VCaP (cell line): ENCODE measurements at regions not wholly inside any gene's neighbourhood (a gene's known extent, or its start where the extent isn't known, plus 50 kb on each side); places are given as distances from the start of the nearest gene placed in this dataset.

Source experiments
- H3K27ac ChIP-seq: fragments of 450-650 bp; 2 replicates; pipeline ENCODE4 v1.5.1; 2017
- TF ChIP-seq, protein P1 (sequence below): fragments of 450-650 bp; conservative IDR thresholded peaks from 2 replicates; pipeline ENCODE4 v1.5.1; 2017; ENCODE audit warnings: mild to moderate bottlenecking, moderate library complexity

DNA sequence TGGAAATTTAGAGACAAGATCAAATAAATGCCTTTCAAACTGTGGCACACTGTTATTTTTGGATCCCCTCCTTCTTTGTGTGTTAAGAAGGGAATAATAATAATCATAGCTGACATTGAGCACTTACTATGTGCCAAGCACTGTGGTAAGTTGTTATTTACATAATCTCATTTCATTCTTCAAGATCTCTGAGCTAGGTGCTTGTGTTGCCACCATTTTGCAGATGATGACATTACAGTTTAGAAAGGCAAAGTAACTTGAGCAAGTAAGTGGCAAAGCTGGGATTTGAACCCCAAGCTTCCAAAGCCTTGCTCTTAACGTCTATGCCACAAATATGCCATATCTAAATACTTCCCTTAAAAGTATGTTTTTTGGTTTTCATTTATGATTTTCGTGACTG lies 121.8 kb upstream of the TMEM161B start:
- TF ChIP-seq, protein P1, sequence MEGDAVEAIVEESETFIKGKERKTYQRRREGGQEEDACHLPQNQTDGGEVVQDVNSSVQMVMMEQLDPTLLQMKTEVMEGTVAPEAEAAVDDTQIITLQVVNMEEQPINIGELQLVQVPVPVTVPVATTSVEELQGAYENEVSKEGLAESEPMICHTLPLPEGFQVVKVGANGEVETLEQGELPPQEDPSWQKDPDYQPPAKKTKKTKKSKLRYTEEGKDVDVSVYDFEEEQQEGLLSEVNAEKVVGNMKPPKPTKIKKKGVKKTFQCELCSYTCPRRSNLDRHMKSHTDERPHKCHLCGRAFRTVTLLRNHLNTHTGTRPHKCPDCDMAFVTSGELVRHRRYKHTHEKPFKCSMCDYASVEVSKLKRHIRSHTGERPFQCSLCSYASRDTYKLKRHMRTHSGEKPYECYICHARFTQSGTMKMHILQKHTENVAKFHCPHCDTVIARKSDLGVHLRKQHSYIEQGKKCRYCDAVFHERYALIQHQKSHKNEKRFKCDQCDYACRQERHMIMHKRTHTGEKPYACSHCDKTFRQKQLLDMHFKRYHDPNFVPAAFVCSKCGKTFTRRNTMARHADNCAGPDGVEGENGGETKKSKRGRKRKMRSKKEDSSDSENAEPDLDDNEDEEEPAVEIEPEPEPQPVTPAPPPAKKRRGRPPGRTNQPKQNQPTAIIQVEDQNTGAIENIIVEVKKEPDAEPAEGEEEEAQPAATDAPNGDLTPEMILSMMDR: no peak
- no peak overlapping the region for H3K27ac ChIP-seq

DNA sequence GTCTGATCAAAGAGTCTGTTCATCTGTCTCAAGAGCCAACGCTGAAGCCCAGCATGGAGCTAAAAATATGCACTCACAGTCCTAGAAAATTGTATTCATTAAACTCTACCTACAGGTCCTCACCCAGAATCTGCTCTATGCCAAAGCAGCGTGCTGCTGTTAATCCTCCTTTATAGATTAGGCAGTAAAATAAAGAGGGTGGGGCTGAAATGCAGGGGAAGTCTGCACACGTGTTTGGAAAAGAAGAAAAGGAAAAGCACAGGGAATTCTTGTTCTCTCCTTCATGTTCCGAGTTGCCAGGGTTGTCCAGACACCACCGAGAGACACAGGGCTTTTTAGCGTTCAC lies 121.4 kb upstream of the TMEM161B start:
- TF ChIP-seq, protein P1: no peak
- H3K27ac ChIP-seq: no peak overlapping the region

DNA sequence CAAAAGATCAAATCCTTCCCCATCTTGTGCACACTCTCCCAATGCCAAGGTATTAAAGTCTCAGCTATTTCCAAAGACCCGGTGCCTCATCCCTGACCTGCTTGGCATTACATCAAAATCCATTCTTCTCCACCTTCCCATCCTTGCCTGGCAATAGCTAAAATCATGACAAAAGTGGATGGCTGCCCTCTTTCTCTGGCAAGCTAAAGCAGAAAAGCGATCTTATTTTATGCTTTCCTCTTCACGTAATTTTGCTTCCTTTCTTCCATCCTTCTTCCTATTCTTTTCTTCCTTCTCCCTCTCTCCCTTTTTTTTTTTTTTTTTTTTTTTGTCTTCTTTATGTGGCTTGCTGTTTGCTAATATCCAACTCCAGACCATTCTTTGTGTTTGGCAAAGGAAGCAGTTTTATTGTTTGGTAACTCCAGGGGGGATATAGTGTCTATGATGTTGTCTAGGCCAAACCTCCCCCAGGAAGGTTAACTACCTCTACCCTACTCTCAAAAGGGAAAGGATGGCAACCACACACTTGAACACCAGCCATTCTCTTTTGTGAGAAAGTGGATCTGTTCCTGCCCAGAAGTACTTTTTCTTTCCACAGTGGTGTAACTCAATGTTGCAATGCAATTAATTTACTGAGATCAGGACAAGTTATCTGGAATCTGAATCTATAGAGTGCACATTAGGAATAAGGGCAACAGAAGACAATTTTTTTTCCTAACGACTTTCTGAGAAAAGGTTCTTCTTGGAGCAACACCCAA lies 120.9 kb upstream of the TMEM161B start:
- TF ChIP-seq, protein P1: no peak
- no peak overlapping the region for H3K27ac ChIP-seq

DNA sequence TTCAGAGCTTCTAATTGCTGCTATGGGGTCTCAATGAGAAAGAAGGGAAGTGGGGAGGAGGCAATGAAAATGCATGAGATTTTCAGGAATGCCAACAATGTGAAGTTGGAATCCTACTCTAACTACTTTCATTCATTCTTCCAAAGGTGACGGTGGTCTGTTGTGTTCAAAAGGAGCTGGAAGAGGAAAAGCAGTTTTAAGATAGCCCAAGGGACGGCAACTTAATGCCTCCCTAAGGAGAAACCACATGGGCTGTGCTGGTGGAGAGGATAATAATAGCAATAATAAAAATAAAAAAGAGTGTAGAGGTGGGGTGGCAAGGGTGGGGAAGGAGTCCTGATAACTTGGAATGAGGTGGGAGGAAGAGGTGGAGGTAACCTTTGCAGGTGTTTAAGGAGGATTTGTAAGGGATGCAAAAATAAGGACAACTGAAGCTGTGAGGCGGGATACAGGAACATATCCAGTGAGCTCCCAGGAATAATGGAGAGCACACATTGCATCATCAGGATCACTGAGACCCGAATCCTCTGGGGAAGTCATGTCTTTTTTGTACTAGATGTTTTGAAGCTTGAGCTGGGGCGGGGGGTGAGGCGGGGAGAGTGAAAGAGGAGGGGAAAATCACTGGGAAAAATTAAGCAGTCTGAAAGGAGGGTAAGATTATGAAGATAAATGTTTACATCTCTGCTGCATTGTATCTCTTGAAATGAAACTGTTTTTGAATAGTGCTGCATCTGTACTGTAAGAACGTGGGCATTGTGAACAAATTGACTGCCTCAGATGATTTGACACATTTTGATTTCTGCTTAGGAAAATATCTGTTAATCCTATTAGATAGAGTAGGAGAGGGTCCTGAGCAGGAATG lies 120.1 kb upstream of the TMEM161B start:
- no peak overlapping the region for H3K27ac ChIP-seq
- TF ChIP-seq, protein P1: no peak

DNA sequence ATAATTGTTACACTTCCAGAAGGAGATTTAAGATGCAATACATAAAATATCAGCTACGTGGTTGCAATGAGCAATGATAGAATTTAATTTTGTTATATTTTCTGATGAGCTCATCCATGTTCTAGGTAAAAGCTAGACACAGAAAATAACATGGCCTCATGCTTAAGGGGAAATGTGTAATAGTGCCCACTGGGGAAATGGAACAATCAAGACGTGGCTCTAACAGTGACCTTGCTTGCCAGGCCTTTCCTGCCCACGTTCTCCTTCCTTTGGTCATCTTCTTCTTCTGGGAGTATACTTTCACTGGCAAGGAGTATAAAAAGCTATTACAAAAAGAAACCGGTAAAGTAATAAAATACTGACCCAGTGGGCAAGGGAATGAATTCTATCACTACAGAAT lies 116.2 kb upstream of the TMEM161B start:
- H3K27ac ChIP-seq: no peak overlapping the region
- TF ChIP-seq, protein P1: no peak

DNA sequence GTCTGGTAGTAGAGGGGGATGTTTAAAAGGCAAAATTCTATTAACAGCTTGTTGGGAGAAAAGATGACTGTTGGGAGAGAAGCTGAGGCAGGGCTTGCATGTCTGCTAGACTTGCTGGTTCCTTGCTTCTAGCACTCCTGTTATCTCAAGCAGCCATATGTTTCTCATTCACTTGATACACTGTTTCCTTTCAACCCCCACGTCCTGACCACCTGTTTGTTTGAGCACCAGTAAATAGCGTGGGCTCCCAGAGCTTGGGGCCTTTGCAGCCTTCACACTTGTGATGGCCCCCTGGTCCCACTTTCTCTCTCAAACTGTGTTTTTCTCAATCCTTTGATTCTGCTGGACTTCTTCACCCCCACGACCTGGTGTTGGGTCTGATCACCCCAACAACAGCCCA lies 111.7 kb upstream of the TMEM161B start:
- TF ChIP-seq, protein P1: no peak
- no peak overlapping the region for H3K27ac ChIP-seq
